HG03039 (cell line): ENCODE measurements at regions not wholly inside any gene's neighbourhood (a gene's known extent, or its start where the extent isn't known, plus 50 kb on each side); places are given as distances from the start of the nearest gene placed in this dataset.

Experiments
- ATAC-seq: cut with Tn5 transposase; IDR thresholded peaks from one replicate; pipeline ENCODE4 v1.9.1; 2021; ENCODE audit warnings: mild to moderate bottlenecking, moderate library complexity; ENCODE audit not compliant: unreplicated experiment

DNA sequence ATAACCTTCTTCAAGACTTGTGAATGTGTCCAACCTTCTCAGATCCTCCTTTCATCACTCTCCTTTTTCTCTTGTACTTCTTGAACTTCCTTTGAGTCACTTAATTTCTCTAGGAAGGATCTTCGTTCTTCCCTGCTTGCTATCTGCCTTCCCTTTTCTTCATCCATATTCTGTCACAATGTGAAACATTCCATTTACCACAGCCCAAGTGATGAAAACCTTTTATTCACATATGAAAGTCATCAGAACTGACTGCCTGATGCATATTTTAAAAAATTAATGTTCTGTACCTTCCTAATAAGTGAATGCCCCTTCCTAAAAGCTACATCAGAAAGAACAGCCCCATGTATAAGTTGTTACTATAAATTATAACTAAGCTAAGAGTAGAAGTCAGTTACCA lies 520.4 kb upstream of the LUZP2 start:
- no peak for ATAC-seq

DNA sequence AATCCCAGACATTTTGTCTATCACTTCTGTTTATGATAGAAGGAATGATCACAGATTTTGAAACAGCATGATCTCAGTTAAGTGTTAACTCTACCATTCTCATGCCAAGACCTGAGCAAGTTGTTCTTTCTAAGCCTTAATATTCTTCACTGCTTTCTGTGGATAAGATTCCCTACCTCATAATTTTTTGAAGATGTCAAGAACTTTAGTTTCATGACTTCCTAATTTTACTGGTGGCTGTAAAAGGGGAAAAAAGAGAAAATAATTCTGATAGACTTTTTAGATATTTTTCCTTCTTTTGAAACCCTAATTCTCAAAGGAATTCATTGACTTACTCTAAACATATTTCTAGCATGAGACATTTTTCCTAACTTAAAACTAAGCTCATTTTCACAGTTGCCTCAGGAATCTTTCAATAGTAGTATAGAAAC lies 520.0 kb upstream of the LUZP2 start:
- ATAC-seq, result no peak

DNA sequence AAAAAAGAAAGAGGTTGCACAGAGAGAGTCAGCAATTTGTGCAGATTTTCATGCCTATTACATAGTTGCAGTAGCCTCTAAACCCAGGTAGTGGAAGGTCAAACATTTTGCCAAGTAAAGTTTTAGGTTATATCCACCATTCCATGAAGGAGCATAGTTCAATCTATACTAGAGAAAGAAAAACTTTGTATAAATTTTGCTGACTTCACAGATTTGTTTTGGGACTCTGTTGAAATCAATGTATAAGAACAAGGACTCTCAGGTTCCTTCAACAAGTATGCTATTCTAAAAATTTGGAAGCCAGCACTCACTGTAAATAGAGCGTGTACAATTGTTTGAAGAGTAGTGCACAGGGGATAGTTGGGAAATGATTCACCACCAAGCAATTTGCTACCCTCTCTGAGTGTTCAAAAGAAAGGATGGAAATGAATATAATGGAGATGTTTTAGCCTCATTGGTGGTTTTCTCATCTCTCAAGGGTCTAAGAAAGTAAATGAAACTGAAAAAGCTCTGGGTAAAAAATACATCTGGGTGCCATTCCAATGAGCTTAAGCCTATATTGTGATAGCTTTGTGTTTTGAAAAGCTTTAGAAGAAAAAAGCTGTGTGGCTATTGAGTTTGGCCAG lies 508.4 kb upstream of the LUZP2 start:
- ATAC-seq, result no peak

DNA sequence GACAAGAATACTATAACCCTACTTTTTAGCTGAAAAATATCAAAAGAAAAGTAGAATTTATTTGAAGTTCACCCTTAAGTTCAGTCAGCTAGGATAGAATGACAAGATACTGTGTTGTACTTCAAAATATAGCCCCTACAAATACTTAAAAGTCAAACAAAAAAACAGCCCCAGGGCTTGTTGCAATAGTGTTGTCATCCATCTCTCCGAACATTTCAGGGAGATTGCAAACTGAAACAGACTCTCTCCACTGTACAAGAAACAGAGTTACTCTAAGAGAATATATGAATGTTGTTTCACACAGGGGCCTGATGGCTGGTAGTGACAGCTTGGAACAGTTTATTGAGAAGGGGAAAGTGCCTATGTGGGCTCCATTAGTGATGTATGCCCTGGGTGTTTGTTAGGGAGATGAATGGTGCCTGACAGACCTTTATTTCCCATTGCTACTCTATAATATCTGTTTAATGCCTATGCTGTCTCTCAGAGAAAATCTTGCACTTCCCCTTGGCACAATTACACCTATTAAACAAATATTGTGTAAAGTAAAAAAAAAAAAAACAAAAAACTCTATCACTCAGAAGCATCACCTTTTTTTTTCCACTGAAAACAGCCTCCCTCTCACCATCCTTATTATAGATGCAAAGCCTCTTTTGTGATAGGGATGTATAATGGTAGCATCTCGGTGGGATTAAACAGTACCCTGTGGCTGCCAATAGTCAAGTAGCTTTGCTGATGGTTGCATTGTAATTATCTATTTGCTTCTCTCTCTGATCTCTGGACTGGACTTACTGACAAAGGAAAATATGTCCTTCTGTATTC lies 506.3 kb upstream of the LUZP2 start:
- no peak for ATAC-seq

DNA sequence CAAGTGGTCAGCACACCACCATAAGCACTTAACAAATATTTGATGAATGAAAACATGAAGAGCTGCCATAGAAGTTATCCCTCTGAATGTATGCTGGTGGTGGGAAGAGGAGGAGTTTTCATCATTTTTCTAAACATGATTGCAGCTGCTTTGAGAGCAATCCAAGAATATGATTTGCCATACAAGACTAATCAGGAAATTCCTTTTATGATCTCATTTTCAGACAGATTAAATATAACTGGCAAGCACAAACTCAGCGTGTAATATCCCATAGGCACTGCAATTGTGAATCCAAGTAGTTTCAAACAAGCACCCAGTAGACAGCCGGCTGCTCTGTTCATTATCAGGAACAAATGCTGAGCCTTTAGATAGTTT lies 505.7 kb upstream of the LUZP2 start:
- ATAC-seq, result no peak

DNA sequence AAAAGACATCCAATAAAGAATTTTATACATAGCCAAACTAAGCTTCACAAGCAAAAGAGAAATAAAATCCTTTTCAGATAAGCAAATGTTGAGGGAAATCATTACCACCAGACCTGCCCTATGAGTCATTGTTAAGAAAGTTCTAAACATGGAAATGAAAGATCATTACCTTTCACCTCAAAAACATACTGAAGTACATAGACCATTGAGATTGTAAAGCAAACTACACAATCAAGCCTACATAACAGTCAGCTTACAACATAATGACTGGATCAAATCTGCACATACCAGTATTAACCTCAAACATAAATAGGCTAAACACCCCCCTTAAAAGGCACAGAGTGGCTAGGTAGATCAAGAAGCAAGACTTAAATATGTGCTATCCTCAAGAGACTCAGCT lies 501.0 kb upstream of the LUZP2 start:
- ATAC-seq, result no peak

DNA sequence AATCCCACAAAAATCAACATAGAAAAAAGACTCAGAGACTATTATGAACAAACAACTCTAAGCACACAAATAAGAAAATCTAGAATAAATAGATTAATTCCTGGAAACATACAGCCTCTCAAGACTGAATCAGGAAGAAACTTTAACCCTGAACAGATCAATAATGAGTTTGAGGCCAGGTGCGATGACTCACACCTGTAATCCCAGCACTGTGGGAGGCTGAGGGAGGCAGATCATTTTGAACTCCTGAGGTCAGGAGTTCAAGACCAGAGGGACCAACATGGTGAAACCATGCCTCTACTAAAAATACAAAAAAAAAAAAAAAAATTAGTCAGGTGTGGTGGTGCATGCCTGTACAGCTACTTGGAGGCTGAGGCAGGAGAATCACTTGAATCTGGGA lies 499.5 kb upstream of the LUZP2 start:
- ATAC-seq, result no peak

DNA sequence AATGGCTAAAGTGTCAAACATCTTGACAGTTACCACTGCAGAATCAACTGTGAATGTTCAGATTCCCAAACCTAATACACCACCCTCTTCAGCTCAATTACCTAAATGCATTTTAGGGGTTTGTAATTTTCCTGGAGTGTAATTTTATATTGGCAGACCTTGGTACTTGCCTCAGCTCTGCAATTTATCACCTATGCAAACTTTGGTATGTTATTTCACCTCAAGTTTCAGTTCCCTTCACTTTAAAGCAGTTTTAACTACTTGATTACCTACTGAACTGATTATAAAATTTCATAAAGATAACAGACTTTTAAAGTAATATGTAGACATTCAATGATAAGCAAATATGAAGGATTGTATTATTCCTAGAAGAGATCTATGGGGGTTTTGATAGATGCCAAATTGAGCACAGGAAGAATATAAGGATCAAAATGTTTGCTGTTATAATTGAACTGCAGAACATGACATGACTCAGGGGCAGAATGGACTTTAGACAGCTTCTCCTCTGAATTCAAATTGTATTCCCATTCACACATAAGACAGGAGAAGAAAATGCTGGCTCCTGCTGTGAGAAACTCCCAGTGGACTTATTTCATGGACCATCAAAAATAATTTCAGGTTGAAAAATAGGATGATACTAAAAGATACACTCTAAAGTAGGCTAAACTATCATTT lies 491.5 kb upstream of the LUZP2 start:
- ATAC-seq, result no peak

DNA sequence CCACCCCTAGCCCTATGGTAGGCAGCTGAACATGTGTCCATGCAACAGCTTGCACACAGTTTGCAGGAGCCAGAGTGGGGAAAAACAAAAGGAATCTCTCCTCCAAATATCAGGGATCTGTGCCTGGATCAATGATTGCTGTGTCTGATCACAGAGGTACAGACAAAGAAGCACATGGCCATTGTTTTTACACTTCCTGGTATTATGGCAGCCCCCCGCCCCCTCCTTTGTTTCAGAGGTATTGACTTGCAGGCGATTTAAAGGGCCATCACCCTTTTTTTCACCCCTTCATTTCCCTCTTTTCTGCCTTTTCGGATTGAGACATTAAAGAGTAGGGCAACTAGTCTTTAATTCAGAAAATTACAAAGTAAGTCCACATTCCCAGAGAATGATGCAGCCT lies 453.0 kb upstream of the LUZP2 start:
- ATAC-seq, result no peak

DNA sequence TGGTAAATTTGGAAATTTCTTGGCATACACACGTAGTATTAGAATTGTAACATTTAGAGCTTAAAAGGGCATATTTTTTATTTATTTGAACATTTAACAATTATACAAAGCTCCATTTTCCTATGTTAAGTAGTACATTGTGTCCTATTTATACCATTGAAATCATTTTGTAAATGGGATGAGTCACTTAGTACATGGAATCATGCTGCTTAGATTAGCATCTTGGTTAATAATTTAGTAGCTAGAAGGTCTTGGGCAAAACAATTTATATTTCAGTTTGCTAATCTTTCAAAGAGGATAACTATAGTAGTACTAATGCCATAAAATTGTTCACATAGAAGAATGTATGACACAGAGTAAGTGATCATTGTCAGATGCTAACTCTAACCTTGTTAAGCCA lies 450.1 kb upstream of the LUZP2 start:
- ATAC-seq, result no peak

DNA sequence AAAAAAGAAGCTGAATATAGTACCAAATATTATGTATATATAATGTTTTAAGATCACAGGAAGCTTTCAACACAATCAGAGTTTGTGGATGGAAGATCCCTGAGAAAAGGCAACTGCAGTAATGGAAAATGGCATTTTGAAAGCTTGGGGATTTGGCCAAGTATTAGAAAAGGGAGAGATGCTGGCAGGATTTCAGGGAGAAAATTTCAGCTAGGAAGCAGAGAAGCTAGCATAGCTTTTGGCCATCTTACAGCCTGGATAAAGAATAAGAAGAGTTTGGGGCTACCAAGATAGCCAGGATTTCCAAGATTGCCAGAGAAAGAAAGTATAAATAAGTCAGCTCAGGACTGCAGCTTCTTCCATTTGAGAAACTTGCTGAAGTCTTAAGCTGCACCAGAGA lies 440.8 kb upstream of the LUZP2 start:
- ATAC-seq, result no peak

DNA sequence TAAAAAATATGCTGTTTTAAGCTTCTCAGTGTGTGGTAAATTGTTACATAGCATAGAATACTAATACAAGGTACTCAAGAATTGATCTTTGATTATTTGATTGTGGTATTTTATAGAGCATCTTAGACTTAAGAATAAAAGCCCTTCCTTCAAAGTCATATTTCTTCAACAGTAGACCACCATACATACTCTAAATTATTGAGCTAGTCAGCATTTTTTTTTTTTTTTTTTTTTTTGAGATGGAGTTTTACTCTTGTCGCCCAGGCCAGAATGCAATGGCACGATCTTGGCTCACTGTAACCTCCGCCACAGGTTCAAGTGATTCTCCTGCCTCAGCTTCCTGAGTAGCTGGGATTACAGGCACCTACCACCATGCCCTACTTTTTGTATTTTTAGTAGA lies 436.7 kb upstream of the LUZP2 start:
- no peak for ATAC-seq

DNA sequence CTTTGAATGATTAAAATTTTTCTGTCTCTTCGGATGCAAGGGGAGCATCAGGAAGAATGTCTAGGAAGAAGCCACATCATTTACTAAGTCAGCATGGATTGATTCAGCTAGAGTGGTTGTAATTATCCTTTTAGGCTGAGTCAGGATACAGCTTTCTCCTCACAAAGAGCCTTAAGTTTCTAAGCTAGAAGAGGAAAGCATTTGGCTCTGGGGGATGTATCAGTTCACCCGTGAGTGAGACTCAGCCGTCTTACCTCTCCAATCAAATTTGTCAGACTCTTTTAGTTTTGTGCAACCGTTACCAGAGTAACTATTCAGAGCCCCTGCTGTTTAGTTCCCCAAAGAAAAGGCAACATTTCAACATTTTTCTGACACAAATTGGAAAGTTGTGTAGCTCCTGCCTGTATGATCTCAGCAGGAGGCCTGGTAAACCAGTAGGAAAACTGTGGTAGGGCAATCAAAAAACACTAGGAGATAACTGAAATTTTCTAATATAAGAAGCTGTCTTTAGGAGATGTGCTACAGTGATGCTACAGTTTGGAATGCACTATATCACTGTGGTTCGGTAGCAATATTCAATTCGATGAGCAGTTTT lies 432.4 kb upstream of the LUZP2 start:
- ATAC-seq, result no peak

DNA sequence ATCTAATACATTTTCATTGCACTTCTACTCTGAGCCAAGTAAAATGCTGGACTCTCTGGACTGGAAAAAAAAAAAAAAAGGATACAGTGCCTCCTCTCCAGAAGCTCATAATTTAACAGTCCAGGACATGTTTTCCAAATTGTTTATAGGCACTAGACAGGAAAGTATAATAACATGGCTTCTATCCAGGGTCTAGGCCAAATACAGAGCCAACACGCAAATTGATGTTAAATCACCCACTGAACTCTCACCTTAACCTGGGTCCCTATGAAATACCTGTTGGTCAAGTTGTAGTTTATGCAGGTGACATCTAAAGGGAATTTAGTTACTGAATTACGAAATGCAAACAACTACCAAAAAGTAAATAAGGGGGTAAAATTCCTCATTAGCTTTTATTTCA lies 428.7 kb upstream of the LUZP2 start:
- no peak for ATAC-seq

DNA sequence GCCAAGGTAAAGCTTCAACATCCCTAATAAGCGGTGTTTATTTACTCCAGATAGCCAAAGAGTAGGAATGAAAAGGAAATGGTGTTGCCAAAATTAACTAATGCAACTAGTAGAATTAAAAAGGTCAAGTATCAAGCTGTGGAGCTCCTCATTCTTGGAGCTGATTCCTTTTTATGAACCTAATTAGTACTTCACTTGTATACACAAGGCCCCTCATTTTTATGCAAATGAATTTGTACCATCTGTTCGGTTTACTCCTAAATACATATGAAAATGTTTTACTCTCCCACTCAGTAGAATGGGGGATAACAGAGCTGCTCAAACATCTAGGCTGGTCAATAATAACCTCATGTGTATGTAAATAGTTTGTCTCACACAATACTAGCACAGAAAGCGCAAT lies 426.4 kb upstream of the LUZP2 start:
- no peak for ATAC-seq

DNA sequence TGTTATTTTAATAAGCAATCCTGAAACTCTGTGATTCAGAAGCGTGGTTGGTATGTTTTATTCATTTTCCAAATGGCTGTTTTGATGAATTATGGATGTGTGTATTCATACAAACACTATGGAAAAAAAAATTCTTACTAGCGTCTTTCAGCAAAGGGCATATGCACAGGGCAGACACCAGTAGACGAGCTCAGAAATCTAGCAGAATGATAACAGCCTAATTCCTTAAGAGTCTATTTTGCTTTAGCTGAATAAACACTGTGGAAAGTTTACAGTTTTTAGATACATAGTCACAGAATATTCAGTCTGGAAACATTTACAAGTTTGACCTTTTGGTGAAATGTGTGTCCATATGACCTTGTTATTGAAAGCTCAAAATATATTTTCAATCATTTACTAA lies 418.8 kb upstream of the LUZP2 start:
- no peak for ATAC-seq

DNA sequence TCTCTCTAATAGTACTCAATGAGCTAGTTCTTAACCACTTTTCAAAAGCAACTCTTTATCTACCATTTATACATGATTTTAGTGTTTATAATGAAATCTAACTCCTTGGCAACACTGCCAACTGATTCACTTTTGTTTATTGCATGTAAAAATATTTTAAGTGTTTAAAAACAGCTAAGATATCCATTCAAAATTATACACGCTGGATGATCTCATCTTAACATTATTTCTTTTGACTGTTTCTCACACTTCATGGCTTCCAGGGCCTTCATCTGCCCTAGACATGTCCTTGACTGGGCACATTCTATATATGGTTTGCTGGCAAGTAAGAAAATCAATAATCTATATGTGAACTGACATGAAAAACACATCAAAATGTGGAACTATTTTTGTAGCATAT lies 414.6 kb upstream of the LUZP2 start:
- no peak for ATAC-seq

DNA sequence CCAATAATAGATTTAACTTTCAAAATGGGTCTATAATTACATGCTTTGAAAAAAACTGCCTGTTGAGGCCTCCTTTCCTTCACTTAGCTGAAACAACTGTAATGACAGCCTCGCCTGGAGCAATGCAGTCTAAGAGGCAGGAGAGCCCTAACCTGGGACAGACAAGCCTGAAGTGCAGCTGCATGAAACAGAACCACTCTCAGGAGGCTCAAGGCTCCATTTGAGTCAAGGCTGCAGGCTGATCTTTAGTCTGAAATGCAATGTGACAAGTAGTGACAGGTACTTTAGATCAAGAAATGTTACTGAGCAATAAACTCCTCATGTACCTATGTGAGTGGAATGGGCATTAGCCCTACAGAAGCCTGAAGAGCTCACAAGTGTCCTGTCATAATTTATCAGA lies 414.0 kb upstream of the LUZP2 start:
- no peak for ATAC-seq

DNA sequence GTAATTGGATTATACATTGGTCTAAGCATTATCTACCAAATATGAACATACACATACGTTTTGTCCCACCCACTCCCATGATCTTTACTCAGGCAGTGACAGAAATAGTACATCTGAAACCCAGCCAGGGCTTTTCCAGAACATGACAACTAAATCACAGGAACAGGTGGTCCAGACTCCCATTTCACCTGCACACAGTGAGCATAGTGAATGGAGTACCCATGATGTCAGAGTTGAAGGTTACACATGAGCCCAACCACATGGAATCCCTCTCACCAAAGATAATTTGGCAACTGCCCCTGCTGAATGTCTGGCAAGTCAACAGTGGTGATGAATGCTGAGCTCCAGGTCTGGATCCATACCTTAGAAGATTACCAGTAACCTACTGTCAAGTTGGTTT lies 411.9 kb upstream of the LUZP2 start:
- ATAC-seq, result no peak

DNA sequence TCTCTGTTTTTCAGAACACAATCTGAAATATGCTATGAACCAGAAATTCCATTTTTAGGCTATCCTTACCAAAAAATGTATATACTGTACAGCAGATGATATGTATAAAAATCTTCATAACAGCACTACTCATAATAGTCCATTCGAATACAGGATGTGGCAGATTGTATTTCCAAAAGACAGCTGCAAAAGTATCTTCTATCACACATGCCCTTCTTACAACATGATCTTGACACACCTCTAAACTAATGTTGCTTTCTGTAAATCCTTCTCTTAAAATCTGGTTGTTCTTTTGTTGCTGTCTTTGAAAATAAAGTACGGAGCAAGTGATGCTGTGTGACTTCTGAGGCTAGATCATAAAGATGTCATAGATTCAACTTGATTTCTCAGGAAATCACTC lies 409.9 kb upstream of the LUZP2 start:
- no peak for ATAC-seq

DNA sequence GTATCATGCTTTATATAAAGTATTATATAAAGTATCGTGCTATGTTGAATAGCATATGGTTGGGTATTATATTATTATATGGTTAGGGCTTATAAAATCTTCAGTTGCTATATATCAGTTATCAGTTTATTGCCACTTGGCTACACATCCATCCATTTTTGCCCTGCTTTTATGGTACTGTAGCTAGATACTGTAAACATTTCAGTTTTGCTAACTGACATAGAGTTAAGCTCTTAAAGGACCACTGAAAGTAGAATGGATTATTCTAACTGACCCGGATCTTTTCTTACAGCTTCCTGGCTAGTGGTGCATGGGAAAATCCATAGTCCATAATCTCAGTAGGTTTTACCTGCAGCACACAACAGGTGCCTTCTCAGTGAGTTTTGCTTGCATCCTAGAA lies 405.3 kb upstream of the LUZP2 start:
- ATAC-seq, result no peak

DNA sequence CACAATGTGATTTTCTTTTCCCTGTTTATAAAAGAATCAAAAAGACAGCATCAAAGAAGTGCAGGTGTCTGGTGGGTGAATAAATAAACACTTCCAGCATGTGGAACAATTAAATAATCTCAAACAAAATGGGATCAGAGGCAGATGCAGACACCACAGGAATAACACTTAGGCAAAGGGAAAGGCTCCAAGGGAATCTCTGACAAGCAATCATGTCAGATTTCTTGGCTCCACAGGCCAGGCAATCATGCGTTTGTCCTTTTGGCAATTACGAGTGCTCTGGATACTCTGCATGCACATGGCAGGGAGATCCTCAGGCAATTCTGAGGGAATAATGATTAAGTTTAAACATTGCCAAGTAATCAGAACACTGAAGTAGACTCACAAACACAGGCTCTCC lies 403.5 kb upstream of the LUZP2 start:
- ATAC-seq, result no peak
